LHCN-M2 (cell line): ENCODE measurements at regions not wholly inside any gene's neighbourhood (a gene's known extent, or its start where the extent isn't known, plus 50 kb on each side); places are given as distances from the start of the nearest gene placed in this dataset.

Source experiments
- DNase-seq: peaks from one replicate; pipeline ENCODE4 v3.0.0-alpha.2; 2012; ENCODE audit warnings: low read depth

DNA sequence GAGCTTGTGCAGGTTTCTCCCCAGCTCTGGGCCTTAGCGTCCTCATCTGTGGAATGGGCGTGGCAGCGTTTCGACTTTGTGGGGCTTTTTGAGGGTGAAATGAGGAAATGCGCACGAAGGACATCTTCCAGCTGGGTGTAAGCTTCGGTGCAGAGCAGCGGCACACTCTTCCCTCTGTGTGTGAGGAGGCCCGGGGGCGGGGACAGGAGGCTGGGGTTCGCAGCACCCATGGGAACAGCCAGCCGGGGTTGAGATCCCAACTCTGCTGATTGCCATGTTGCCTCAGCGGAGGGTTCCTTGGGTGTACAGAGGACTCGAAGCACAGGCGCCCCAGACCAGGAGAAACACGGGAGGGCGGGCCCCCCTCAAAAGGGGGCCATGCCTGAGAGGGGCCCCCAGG is 265.6 kb downstream of the NSG2 start:
- no peak for DNase-seq

DNA sequence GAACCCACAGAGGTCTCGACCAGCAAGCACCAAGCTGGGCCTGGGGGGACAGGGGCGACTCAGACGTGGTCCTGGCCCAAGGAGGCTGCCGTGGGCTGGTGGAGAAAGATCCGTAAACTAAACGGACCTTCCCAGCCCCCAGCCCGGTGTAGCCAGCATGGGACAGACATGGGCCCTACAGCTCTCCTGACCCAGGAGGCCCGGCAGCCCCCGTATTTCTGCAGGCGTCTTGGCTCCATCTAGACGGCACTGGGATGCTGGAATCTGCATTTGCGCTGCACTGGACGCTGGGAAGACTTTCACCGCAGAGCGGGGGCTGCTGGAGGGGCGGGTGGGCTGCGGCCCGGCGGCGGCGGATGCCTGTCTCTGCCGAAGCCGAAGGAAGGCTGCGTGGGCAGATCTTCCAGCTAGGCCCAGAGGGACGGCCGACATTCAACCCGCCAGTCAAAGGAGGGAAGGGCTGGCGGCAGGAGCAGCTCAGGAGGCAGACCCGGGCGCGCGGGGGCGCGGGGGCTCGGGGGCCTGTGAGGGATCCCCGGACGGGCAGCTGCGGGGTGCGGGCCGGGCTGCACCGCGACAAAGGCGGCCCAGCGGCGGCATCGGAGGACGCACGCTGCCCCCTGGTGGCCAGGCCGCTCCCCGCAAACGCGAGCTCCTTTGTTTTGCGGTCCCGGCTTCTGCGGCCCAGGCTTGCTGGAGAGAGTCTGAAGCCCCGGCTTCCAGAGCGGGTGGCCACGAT is 266.2 kb downstream of the NSG2 start:
- peak; percentile 23 for DNase-seq

DNA sequence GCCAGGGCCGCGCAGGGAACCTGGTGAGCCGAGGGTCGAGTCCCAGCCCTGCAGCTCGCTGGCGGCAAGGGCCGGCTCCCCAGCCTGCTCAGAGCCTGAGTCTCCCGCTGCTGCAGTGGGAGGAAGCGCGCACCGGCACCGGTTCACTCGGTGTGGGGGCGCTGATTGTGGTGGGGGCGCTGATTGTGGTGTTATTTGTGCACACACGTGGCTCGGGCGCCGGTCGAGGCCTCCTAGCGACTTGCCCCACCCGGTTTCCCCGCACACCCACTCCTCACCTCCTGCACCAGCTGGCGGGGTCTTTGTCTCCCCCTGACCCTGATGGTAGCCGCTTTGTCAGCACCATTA is 266.7 kb downstream of the NSG2 start:
- DNase-seq: no peak

DNA sequence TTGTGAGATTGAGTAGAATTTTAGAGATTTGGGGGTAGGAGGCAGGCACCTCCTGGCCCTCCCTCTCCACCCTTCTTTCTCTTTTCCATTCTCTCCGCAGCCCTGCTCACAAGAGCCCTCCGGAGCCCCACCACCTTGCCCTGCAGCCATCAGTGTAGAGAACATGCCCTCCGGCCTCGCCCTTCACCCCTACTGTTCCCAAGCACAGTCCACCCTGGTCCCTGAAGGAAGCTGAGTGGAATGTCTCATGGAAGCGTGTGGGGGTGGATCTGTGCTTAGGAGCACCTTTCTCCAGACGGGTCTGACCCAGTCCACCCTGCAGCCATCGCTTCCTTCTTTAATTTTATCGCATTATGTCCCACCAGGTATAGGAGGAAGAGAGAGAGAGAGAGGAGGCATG is 267.1 kb downstream of the NSG2 start:
- no peak for DNase-seq

DNA sequence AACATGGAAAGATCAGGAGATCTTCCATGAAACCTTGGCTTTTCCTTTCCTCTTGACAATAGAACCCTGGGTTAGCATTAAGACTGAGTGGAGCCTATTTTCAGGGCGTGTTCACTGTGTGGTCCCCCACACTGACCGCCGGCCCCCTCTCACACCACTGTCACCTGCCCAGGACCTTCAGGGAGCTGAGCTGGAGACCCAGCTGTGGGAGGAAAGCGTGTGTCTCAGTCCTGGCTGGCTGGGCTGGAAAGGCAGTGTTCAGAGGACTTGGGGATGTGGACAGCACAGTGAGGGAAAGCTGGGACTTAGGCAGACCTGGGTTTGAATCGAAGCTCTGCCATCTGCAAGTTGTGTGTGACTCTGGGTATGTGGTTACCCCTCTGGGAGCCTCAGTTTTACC is 268.1 kb downstream of the NSG2 start:
- no peak for DNase-seq

DNA sequence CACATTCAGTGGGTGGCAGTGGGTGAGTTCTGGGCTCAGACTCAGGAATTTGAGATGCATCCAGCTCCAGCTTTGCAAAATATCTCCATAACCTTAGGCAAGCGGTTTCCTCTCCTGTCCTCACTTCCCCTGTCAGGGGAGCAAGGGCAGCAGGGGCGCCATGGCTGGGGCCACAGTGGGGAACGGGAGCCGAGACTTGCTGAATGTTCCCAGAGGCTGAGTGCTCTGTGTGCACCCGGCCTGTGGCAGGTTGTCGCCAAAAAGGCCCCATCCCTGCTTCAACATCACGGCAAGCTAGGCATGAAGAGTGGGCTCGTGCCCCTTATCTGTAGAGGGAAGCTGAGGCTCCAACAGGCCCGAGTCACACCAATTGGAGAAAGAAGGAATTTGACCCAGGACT is 268.8 kb downstream of the NSG2 start:
- no peak for DNase-seq

DNA sequence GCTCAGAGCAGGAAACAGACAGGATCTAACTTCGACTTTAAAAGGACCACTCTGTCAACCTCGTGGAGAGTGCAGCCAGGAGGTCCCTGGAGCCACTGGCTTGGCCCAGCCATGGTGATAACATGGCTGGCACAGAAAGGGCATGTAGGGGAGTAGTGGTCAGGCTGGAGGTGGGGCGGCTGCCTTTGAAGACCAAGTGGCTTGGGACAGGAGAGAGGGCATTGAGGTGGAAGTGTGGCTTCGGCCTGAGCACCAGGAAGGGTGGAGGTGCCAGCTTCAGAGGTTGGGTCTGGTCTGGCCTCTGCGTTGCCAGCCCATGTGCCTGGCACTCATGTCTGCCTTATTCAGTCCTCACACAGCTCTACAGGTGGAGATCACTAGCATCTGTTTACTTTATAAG is 270.0 kb downstream of the NSG2 start:
- DNase-seq: no peak

DNA sequence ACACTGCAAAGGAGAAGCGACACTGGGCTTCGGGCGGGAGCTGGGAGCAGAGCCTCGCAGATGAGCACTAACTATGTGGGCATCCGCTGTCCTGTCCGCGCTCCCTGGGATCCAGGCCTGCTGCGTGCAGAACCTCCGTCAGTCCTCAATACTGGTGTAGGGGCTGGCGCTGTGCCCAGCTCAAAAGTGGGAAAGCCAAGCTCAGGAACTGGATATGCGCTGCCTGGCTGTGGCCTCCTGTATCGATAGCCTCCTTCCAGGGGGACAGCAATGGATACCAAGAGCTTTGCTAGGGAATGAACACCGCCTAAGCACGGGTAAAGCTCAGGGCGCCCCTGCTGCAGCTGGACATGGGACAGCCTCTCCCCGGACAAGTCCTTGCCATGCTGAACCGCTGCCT is 270.4 kb downstream of the NSG2 start:
- no peak for DNase-seq

DNA sequence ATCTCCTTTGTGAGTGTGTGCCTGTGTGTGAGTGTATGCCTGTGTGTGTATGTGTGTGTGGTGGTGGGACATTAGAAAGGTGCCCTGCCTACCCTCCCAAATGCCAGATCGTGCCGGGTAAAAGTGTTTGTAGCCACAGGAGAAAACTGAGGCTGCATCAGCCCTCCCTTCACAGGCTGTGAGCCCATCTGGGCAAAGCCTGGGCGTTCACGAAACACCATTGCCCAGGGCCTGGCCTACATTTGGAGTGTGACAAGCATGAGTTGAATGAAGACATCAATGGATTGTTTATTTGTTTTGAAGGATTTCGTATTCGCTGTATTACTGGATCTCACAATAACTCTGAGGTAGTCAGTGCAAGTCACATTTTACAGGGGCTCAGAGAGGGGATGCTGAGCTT is 270.8 kb downstream of the NSG2 start:
- DNase-seq: no peak

DNA sequence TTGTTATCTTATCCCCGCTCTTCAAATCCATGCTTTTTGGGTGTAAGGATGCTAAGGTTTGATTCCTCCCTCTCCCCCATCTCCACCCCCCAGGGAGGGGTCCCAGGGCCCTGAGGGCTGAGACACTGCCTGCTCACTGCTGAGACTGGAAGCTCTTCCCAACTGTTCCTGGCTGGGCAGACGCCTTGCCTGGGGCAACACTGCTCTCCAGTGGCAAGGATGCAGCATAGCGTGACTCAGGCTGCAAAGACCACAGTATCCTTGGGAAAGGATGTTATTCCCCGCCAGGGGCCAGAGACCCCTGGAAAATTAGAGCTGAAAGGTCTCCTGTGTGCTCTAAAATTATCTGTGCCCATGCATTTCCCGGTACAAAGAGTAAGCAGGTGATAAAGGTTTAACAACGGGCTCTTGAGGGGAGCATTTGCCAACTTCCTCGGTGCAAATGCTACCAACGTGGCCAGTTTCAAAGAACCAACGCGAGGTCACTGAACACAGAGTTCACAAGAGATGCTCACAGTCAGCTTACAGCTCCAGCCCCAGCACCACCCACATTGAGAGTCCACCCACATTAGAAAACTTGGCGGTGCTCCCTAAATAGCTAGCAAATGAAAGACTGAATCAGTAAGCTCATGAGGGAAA is 271.9 kb downstream of the NSG2 start:
- peak; percentile 26 for DNase-seq

DNA sequence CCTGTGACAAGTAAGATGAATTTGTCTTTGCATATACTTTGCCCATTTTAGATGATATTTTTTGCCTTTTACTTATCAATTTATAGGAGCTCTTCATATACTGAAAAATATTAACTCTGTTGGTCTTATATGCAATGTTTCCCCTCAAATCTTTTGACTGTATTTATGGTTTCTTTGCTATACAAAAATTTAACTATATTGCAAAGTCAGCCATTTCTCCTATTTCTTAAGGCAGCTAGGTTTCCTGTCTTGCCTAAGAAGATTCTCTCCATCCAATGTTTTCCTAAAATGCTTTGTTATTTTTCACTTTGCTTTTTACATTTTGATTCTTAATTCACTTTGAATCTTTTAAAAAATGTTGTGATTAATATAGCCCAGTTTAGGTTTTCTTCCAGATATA is 273.1 kb downstream of the NSG2 start:
- DNase-seq: no peak

DNA sequence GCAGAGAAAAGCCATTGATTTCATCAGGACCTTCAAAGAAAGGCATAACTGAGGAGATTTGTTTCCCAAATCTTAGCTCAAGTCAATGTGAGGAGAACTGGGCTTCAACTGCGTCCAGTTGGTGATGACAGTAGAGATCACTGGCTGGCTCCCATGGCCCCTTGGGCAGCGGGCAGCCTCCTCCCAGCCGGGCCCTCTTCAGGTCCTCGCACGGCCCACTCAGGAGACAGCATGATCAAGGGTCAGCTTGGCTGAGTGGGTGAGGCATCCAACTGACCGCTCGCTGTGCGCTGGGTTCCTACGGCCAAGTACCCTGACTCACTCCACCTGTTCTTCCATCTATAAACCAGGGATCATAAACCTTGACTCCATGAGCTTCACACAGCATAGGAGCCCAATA is 274.0 kb downstream of the NSG2 start:
- DNase-seq: no peak

DNA sequence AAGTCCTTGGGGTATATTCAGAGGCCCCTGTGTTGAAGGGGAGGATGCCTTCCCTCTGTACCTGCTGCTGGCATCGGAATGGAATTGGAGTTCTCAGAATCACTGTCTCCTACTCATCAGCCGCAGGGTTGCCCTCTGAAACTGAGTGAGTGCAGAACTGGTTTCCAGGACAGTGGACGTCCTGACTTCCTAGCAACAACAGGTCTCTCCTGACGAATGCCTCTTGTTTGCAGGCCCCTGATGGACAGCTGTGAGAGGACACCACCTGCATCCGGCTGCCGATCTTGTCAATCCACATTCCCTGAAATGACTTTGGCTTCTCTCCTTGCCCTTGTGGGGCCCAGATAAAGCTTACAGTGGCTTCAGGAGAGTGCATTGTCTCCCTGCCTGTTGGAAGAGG is 274.5 kb downstream of the NSG2 start:
- DNase-seq: no peak

DNA sequence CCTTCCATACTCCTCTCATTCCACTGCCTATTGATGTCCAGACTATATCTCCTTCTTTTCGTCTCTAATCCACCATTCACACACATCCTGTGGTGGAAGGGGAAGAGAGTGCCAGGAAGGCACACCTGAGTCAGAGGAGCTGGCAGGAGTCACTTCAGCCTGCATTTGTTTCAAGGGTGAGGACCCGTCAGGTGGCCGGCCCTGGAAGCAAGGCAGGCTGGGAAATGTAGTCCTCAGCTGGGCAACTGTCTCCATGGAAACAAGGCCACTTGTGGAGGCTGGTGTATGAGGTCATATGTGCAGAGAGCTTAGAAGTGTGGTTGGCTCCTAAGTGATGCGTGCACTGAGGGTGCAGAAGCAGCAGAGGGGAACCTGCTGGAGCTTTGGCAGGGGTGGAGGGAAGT is 278.4 kb downstream of the NSG2 start:
- DNase-seq: peak; percentile 62

DNA sequence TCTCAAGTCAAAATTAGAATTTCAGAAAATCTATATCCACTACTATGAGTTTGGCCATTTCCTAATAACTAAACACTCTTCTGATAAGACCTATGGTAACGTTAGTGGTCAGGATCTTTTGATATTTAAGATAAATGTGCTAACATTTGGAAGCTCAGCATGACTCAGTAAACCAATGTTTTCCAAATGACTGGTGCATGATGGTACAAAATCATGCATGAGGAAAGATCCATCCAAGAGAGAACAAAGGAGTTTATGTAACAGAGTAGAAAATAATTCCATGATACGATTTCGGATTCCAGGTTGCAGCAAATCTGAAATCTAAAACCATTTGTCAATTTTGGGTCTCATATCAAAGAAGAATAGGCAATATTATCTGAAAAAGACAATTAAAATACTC is 279.2 kb downstream of the NSG2 start:
- DNase-seq: peak; percentile 28

DNA sequence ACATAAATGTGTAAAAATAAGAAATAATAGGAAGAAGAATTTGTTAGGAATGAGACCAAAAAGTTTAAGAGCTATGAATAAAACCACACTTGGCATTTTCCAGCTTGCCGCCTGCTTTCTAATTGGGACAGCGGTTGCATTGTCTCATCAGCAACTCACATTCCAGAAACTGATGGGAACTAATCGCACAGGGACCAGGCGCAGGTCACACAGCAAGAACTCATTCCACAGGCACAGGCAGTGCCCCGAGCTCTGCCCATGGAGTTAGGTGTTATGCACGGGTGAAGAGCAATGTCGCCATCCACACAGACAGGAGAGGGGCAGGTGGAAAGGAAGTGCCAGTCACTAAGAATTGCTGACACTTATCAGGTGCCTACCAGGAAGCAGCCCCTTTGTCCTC is 279.9 kb downstream of the NSG2 start:
- DNase-seq: no peak

DNA sequence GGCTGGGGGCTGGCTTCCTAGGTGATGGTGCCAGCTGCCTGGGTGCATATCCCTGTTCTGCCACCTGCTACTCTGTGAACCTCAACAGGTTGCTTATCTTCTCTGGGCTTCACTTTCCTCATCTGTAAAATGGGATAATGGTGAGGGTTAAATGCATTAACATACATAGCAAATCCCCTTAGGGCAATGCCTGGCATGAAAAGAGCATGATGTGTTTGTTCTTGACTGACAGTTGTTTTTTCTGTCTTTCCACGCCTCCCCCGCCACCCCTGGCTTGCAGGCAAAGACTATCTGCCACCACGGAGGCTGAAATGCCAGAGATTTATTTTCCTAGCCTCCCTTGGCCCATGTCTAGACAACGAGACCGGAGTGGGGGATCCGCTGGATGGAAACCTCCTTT is 280.5 kb downstream of the NSG2 start:
- DNase-seq: no peak

DNA sequence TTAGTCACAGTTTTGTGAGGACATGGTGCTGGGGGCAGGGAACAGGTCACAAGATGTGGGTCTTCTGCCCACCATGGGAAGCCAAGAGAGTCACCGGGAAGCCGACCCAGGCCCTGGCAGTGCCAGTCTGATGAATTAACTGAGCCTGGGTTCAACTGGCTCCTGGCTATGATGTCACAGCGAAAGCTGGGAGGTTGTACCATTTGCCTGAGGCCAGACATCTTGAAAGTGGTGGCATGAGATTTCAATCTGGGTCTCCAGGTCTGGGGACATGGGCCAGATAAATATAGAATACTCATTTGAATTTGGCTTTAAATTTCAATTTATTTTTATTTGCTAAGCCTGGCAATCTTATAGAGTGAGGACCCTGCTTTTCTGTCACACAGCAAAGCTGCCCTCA is 280.9 kb downstream of the NSG2 start:
- DNase-seq: no peak

DNA sequence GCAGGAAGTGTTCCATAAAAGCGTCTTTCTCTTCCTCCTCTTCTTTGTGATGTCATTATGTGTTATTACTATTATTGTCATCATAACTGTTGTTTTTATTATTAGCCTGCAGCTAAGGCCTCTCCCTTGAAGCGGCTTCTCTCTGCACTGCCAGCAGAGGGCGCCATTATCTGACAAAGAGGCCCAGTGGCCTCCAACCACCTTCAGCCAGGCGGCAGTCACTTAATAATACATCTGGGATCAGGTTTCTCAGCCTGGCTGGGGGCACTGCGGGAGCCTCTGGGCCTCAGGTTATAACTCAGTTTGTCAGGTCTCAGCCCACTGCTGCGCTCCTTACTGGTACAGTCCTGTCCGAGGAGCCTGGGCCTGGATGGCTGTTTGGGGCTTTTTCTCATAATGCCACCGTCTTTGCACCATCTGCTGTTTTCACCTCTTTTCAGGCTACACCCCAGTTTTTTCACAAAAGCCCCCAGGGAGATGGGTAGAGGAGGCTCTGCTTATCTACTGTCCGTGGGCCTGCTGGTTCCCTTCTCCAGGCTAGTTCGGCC is 281.9 kb downstream of the NSG2 start:
- peak; percentile 43 for DNase-seq

DNA sequence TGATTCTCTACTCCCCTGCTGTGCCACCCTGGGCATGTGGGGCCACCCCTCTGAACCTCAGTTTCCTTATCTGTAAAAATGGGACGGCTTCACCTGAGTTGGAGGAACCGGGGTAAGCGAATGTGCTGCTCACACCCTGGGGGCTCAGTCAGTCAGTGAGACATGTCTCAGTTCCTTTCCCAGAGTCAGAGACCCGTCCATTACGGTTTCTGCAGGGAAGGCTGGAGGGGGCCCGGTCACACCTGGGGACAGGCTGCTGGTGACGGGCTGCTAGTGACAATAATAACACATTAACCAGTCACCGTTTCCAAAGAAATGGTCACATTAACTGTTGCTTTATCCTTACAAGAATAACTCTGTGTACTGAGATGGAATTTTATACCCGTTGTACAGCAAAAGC is 282.4 kb downstream of the NSG2 start:
- DNase-seq: no peak

DNA sequence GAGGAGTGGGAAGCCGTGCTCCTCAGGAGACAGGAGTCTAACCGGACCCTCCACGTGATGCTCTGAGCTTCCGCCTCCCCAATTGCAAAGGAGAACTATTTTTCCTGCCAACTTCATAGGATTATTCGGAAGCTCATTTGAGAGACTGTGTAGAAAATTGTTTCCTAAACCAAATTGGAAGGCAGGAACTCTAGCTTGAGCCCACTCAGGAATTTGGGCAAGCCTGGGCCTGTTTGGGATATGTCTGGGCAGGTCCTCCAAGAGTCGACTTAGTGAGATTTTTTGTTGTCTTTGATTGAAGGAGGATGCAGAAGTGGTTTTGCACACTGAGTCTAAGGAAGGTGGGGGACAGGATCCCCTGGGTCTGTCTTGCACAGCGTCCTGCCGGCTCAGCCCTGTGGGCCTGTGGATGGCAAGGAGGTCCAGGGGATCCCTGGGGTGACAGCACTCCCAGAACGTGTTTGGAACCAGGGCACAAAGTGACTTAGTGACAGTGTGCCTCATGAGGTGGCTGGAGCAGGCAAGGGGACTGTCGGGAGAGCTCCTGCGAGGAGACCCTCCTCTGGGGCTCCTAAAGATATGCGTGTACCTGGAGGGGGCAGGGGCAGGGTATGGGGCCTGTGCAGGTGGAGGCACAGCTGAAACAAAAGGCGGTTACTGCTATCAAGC is 283.3 kb downstream of the NSG2 start:
- DNase-seq: peak; percentile 35

DNA sequence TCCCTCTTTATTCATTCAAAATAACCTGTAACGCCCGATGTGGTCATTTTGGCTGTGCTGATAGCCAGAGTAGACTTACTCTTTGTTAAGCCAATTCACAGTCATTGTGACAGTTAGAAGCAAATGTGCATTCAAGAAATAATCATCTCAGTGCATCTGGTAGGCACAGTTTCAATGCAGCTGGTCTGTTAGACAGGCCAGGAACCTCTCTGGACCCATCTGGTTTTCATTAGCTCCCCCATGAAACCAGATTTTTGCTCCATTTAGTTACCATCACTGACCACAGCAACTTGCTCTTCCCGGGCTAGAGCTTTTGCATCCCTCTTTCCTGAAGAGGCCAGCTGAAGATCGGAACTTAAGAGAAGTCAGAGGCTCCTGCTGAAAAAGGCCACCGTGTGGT is 284.2 kb downstream of the NSG2 start:
- no peak for DNase-seq
